ENCODE measurements at regions not wholly inside any gene's neighbourhood (a gene's known extent, or its start where the extent isn't known, plus 50 kb on each side); places are given as distances from the start of the nearest gene placed in this dataset.
A peak's percentile ranks its signal among the peaks of the same experiment; 100 is the strongest.

DNA sequence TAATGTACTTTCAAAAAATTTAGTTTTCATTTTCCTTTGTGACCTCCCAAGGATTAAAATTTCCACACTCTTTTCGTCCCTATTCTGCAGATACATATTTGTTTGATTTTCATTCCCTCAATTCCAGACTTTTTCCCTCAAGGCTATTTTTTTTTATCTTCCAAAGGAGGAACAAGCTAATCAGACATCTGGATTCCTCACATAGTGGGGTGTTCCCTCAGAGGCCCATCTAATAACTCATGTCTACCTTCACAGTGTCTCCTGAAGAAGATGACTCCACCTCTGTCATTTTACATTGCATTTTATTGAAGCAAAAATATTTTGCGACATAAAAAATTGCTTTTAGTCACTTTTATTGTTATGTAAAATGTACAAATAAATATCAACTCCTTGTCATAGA lies 122.2 kb downstream of the RFPL4B start:
- 79% methylated on average over 2 of the region's 2 CpGs for WGBS (ENCODE audit: low lambda C conversion rate)
- no peaks in the 10 kb centered on the region for H3K9me3 ChIP-seq
- ChIA-PET POLR2A (no interaction called here), CTCF (no interaction called here)
- H3K9ac ChIP-seq = peak overlapping the region; percentile 21; the same call in 1 of the 2 replicates
- no peaks in the 10 kb centered on the region for H3K27me3 ChIP-seq (ENCODE audit: insufficient read depth)
- H3F3A ChIP-seq (replicated peaks; ENCODE audit: insufficient read depth) = no peaks in the 10 kb centered on the region
- no peaks in the 10 kb centered on the region for H3K36me3 ChIP-seq (replicated peaks in 1 of 2; ENCODE audit: control insufficient read depth in 1 of 2, insufficient read depth in 2 of 2, low read length in 1 of 2)
- H2AFZ ChIP-seq (ENCODE audit: low read depth) = peak overlapping the region; percentile 57; the same call in 1 of the 2 replicates
- peak overlapping the region in 1 of 2 experiments; percentile 37; a peak in 3 of 4 replicates for H3K27ac ChIP-seq (ENCODE audit: low read depth in 2 of 2, low read length in 1 of 2)
- no peak for DNase-seq
- TF ChIP-seq RCOR1 (IDR thresholded peaks at IDR 0.05; ENCODE audit: low read length) (no peak), NFIC (IDR thresholded peaks at IDR 0.05; ENCODE audit: borderline replicate concordance) (no peak), USF2 (IDR thresholded peaks at IDR 0.05; ENCODE audit: borderline replicate concordance, low read depth, low read length) (no peak), TEAD4 (IDR thresholded peaks at IDR 0.05; ENCODE audit: borderline replicate concordance, insufficient read depth) (no peak), CHD2 (IDR thresholded peaks at IDR 0.05; ENCODE audit: low read length, partially characterized antibody) (no peak), FOSL2 (IDR thresholded peaks at IDR 0.05; ENCODE audit: borderline replicate concordance, low read depth) (no peak)
- TF ChIP-seq, protein P1, sequence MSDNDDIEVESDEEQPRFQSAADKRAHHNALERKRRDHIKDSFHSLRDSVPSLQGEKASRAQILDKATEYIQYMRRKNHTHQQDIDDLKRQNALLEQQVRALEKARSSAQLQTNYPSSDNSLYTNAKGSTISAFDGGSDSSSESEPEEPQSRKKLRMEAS (IDR thresholded peaks at IDR 0.05; ENCODE audit: low read depth) = no peak
- no peaks in the 10 kb centered on the region for H4K20me1 ChIP-seq (ENCODE audit: insufficient read depth)
- H3K4me2 ChIP-seq = no peak overlapping the region
- no peaks in the 10 kb centered on the region for H3K9me2 ChIP-seq
- H3K79me2 ChIP-seq (ENCODE audit: insufficient read depth) = no peaks in the 10 kb centered on the region
- peaks cover 0 to 3% of the 10 kb centered on the region in 2 experiments; a peak in 1 of 4 replicates for H3K4me1 ChIP-seq (ENCODE audit: control insufficient read depth in 1 of 2, insufficient read depth in 2 of 2, low read depth in 1 of 2, low read length in 1 of 2)
- H3K4me3 ChIP-seq (ENCODE audit: low read depth in 2 of 2, low read length in 1 of 2) = no peak overlapping the region

DNA sequence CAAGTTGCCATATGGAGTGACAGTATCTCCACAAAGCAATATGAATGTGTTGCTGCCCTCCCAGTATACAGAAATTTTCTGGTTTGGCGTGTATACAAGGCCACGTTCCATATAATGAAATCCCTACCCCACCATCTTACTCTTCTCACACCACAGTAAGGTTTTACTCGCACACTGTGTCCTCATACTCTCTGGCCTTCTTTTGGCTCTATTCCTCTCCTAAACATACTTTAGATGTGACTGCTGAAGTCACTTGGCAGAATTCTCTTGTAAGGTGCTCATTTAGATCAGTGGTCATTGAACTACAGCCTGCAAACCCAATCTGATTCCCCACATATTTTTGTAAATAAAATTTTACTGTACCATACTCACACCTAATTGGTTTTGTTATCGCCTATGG lies 123.2 kb downstream of the RFPL4B start:
- H3K4me3 ChIP-seq (ENCODE audit: low read depth in 2 of 2, low read length in 1 of 2) = no peak overlapping the region

More for the DNA sequence above, 123.2 kb downstream of the RFPL4B start:
- Histone ChIP-seq H3K9me2 (no peaks in the 10 kb centered on the region), H3K27me3 (ENCODE audit: insufficient read depth) (no peaks in the 10 kb centered on the region), H3K9ac (no peak overlapping the region), H3K36me3 (replicated peaks in 1 of 2; ENCODE audit: control insufficient read depth in 1 of 2, insufficient read depth in 2 of 2, low read length in 1 of 2) (no peaks in the 10 kb centered on the region), H3K79me2 (ENCODE audit: insufficient read depth) (no peaks in the 10 kb centered on the region), H2AFZ (ENCODE audit: low read depth) (no peak overlapping the region), H4K20me1 (ENCODE audit: insufficient read depth) (no peaks in the 10 kb centered on the region), H3K4me1 (ENCODE audit: control insufficient read depth in 1 of 2, insufficient read depth in 2 of 2, low read depth in 1 of 2, low read length in 1 of 2) (peaks cover 0 to 3% of the 10 kb centered on the region in 2 experiments; a peak in 1 of 4 replicates), H3K4me2 (no peak overlapping the region), H3K9me3 (no peaks in the 10 kb centered on the region), H3K27ac (ENCODE audit: low read depth in 2 of 2, low read length in 1 of 2) (no peak overlapping the region), H3F3A (replicated peaks; ENCODE audit: insufficient read depth) (no peaks in the 10 kb centered on the region)
- ChIA-PET POLR2A (no interaction called here), CTCF (no interaction called here)
- WGBS (ENCODE audit: low lambda C conversion rate) = 87% methylated on average over 4 of the region's 4 CpGs
- DNase-seq = no peak
- TF ChIP-seq RAD21 (IDR thresholded peaks at IDR 0.05; ENCODE audit: low read length) = no peak
- no peak for TF ChIP-seq SIN3A (IDR thresholded peaks at IDR 0.05; ENCODE audit: borderline replicate concordance, low read depth, low read length)
- no peak for TF ChIP-seq NRF1 (IDR thresholded peaks at IDR 0.05; ENCODE audit: low read depth, low read length)
- TF ChIP-seq RFX5 (IDR thresholded peaks at IDR 0.05; ENCODE audit: low read length) = no peak
- no peak for TF ChIP-seq PBX3 (IDR thresholded peaks at IDR 0.05)

Data from SK-N-SH (cell line).